ENCODE measurements at regions not wholly inside any gene's neighbourhood (a gene's known extent, or its start where the extent isn't known, plus 50 kb on each side); places are given as distances from the start of the nearest gene placed in this dataset.

DNA sequence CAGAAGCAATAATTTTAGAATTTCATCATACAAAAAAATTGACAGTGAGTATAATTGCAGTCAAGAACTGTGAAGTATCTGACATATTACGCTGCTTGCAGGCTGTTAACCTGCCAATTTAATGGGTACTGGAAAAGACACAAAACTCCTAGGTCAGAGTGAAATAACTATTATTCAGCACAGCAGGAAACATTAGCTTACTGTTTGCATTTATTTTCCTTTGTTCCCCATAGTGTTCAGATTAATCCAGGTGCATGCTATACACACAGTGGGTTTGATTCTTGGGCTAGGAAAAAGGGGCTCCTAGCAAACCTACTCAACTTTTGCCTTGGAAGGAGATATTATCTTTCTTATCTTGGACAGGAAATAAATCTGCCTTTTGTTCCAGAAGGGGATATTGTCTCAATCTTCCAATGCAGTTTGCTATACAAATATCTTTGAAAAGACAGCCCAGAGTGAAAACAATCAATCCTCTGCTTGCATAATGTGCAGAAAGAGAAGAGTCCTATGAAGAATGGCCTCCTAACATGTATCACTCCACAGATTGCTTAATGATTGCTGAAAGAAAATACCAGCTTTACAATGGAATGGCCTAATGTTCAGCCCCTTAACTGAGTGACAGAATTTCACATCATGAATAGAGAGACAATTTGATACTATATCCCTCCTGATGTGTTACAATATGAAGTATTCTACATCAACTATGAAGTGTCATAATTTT is 443.4 kb downstream of the TBC1D4 start:
- DNase-seq, result no peak

DNA sequence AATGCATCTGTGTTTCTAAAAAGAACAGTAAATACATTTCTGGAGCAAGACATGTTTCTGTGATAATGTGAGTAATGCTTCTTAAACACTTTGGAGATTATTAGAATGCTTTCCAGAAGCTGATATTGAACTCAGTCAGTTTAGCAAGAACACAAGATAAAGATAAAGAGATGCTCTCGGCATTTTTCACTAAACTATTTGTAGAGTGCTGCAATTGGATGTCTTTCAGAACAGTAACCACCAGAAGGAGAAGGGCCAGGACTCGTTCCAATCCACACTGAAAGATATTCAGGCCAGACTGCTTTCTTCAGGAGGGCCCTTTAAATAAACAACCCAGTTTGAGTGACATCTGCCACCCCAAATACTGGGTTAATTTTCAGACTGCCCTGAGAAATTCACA is 456.0 kb downstream of the TBC1D4 start:
- peak; percentile 6 for DNase-seq

DNA sequence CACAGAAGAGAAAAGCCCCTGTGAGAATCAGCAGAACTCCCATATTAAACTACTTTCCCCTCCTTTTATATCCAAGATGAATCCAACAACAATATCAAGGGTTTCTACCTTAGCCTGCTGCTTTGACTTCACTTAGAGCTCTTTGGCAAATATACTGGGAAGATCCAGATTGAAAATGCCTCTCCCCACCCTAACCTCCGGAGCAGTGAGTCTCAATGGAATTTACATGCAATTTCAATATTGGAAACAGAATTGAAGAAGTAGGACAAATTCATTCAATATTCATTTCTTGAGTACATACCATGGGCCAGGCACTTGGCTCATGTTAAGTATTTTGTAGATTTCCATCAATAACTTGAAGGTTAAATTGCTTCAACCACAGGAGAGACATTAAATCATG is 457.4 kb downstream of the TBC1D4 start:
- no peak for DNase-seq

DNA sequence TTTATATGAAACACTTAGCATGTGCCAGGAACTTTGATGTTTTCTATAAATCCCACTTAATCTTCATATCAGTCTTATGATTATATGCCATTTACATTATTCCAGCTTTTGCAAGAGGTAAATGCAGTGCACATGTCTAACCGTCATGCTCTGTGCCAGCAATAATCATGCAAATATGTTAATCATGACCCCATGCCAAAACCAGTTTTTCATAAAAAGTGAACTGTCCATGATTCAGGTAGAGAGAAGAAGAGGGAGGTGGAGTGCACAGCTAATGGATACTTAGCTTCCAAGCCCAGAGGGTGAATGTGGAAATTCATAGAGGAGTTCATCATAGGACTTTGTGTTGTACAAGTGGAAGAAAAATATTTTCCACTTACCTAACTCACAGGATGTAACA is 458.4 kb downstream of the TBC1D4 start:
- DNase-seq, result no peak

DNA sequence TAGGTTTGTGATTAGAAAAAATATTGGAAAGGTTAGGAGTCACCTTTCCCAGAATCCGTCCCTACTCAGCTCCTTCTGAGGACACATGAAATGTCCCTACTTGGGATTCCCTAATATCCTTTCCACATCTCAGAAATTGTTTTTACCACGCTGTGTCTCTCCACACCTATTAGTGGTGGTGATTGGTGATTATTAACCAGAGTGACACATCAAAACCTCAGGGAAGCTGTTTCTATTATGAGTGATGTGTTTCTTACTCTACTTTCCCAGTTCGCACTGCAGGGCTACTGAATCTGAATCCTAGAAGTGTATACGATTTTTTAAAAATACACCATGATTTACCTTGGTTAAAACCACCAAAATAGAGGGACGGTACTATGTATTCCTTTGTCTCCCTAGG is 460.8 kb downstream of the TBC1D4 start:
- DNase-seq, result no peak

DNA sequence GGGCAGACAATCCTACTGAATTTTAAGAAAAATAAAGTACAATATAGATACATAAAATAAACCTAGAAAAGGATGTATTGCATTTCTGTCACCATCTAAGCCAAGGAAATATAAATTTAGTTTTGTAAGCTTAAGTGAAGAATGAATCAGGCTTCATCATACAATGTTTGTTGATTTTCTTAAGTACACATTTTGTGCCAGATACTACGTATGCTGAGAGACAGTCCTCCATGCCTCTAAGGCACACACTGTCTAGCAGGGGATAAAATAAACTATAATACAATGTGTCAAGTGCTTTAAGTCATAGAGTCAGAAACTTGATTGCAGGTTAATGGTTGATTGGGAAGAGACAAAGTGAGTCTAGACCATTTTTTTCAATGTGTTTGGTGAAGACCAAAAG is 465.7 kb downstream of the TBC1D4 start:
- DNase-seq, result no peak

DNA sequence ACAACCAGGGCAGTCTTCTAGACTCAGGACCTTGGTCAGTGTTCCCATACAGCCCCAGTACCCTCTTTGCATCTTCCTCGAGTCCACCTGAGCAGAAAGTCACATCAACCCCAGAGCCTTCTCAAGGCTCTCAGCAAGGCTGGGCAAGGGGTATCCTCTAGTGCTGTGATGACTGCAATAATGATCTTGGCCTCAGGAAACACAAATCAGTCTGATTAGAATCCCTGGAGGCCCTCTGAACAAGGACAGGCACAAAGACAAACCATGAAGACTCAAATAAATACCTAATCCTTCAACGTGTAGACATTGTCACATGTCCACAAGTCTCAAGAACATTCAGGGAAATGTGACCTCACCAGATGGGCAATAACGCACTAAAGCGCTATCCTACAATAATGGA is 468.2 kb downstream of the TBC1D4 start:
- DNase-seq, result no peak

DNA sequence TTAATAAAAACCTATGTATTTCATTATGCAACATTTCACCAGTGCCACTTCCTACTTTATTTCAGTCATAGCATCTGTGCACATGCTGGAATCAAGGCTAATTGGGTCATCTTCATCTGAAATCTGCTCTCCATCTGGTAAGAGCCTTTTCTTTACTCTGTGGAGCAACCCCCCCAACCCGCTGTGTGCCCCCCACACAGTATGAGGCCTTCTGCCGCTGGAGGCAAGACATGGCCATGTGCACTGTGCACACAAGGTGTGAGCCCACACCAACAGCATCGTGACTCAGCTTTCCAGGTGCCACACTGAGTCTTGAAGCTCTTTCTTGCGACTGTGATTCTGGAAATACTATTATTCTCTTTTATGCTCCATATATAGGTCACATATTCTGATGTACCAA is 471.0 kb downstream of the TBC1D4 start:
- peak; percentile 74 for DNase-seq

DNA sequence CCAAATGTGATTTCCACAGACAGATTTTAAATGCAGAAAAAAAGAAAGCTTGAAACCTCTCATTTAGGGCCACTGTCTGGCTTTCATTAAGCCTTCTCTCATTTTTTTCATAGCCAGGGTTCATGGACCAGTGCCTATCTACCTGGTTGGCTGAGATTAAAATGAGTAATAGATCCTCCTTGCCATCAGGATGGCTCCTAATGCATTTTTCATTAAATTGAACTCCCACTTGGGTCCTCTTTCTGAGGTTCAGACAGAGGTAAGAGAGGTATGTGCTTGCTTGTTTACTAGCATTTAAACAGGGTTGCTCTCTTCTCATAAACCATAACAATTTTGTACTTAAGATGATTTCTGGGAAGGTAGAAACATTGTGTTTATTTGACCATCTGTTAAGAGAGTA is 473.0 kb downstream of the TBC1D4 start:
- DNase-seq, result peak; percentile 26

DNA sequence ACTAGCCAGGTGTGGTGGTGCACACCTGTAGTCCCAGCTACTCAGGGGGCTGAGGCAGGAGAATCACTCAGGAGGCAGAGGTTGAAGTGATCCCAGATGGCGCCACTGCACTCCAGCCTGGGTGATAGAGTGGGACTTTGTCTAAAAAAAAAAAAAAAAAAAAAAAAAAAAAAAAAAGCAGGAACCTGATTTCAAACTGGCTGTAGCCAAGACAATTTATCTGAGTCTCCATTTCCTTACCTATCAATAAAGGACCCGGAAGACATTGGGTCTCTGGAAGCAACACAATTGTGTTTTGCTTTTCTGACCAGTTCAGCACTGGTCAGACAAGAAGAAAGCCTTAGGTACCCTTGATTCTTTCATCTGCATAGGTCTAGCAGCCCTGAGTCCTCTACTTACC is 491.0 kb downstream of the TBC1D4 start:
- no peak for DNase-seq

DNA sequence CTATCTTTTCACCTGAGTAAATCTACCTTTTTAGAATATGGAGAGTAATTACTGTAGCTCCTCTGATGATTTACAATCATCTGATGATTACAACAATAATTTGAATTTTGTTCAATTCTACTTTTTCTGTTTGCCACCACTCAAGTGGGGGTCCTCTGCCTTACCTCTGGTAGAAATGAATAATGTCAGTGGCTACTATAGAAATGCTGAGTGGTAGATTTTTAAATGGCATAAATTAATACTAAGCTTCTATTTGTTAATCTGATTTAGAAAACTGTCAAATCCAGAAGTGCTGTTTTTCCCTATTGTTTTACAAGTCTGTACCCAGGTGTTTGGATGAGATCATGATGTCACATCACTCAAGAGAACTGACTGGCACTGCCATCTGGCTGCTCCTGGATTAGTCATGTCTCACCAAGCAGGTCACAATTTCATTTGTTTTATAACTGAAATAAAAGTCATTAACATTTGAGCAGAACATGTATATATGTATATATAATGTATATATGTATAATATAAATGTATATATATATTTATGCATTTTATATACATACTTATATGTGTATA is 494.8 kb downstream of the TBC1D4 start:
- peak; percentile 89 for DNase-seq

DNA sequence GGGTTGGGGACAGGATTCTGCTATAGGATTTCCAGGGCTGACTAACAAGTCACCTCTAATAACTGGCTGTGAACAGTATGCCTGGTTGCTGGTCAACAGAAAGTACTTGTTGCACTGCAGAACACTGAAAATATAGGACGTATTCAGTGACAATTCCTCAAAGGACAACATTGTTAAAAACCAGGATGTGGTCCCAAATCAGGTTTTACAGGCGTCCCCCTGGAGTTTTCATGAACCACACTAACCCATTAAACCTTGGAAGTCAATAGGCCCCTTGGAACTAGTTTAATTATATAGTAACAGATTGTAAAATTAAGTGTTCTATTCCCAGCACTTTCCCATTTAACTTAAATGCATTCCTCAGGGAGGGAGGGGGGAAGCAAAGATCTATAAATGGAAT is 495.4 kb downstream of the TBC1D4 start:
- DNase-seq, result no peak

DNA sequence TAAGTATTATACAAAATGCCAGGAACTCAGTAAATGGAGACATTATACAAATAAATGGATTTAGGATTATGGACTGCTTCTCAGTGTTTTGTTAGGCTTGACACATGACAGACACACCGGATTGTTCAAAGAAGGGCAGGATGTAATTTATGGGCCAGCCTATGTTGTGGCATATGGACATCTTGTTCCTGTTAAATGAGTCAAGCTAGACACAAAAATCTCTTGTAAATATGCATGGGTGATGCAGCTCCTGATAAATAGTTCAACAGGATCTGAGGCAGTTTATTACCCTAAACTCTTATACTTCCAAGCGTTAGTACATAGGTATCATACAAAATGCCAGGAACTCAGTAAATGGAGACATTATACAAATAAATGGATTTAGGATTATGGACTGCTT is 502.3 kb downstream of the TBC1D4 start:
- DNase-seq, result peak; percentile 24

DNA sequence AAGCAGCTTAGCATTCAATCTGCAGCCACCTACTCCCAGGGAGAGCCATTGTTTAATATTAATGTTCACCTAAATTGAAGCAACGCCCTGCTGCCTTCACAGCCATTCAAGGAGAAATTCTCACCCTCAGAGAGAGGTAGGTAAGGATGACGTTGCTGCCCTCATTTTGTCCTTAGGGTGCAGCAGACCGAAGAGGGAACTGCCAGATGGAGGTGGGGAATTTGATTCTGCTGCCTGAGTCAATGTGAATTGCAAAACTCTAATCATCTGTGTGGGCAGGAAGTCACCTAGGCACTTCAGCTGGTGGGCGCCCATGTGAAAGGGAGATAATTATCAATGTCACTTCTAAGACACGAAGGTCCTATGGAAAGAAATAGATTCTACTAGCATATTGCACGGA is 503.4 kb downstream of the TBC1D4 start:
- peak; percentile 94 for DNase-seq

DNA sequence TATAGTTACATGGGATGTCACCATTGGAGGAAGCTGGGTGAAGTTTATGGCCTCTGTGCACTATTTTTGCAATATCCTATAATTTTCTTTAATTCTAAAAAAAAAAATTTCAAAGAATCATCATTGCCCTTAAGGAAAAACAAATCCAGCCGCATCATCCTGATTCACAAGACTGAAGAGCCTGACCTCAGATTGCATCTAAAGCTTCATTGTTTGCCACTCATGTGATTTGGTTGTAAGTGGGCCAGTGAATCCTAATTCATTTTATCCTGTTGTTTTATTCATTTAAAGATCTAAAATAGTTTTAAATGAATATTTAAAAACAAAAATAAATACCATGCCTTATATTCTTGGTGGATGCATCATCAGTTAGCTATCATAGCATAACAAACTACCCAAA is 504.5 kb downstream of the TBC1D4 start:
- no peak for DNase-seq

DNA sequence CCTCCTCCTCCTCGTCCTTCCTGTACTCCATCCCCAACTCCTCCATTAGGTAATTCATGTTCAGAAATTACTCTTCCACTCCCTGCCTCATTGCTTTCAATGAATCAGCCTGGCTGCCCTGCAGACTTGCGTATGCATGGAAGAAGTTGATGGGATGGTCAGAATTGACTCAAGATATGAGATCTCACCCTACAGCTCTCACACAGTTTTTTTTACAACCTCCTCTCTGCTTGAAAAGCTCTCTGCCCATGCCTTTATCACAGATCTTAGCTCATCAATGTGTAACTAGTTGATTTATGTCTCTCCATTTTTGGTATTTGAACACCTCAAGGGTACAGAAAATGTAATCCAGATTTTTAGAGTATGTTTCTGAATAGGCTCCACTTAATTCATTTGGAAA is 506.9 kb downstream of the TBC1D4 start:
- DNase-seq, result no peak

DNA sequence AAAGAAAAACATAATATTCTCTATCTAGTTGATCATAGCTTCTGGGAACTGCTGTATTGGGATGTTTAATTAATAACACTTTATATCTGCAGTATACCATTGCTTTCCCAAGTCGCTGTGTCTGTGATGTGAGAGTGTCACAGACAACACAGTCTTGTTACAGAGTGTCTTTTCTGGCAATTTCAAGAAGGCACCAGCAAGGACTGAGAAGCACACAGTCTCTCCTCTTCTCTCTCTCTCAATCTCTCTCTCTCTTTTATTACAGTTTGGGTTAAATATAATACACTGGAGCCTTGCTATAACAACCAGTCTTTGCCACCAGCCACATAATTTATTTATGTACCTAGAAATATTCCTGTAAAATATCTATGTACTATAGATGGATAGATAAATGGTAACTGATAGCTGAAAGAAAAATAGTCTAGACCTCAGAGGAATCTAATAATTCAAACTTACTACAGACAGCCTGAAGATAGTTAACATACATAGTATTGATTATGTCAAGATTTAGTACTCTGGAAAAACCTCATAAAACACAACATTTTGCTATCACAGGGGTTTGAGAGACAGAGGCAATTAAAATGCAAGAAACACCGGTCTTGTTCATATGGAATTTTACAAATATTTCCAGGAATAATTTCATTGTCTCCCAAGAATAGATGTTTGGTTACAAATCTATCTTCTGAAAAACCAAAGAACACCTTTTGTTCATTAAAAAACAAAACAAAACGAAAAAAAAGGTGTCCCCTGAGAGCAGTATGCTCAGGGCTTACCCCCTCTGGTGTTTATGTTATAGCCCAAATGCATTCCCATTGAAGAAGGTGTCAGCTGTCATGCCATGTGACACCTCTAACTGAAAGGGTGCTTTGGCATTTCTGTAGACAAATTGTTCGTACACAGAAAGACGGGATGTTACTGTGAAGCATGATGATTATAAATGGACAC is 507.8 kb downstream of the TBC1D4 start:
- peak; percentile 75 for DNase-seq

DNA sequence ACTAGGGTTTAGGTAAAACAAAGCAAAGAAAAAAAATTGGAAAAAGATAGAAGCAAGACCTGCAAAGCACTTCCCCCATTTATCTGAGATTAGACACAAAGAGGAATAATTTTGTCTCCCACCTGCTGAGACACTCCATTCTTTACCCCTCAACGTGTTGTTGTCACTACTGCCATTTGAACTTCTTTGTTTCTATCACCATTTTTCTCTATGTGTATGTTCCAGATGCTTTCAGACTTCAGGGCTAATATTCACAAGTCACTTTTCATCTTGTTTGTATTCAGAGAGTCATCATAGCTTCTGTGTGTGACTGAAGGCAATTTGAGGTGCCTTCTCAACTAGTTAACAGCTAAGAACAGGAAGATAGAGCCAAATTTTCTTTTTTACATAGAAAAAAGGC is 512.5 kb downstream of the TBC1D4 start:
- no peak for DNase-seq

DNA sequence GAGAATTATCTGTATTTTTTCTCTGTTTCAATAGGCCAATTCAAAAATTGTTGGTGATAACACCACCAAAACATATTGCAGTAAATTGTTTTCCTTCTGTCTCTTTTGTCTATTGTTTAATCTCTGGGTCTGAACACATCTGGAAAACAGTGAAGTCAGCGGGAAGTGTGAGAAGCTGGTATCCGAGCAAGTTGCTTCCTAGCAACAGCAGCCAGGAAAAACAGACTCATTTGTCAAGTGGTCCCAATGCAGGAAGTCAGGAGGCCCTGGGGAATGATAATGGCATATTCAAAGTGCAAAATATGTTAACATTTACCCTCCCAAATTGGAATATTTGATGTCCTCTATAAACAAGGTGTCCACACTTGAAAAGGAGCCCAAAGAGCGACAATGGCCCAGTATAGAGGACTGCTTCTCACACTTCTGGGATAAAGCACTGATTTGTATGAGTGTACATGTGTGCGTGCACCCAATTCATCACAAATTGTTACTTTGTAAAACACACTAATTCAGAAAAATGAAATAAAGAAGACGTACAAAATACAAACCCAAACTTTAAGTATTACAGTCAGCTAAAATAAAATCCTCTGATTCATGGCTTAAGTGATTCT is 515.0 kb downstream of the TBC1D4 start:
- peak; percentile 72 for DNase-seq

DNA sequence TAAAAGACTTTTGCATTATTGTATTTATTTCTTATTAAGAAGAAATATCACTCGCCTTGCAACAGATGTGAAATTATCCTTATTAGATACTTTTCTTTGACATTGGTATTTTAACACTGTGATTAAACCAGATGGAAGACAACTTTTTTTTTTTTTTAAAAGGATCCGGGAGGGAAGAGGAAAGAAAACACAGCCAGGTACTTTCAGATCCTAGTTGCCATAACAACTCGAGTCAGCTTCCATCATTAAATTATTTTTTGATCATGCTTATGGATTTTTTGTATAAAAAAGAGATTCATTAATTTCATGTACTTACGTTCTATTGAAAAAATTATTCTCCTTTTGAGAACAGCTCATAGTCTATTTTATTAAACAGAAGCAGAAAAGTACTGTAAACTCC is 515.7 kb downstream of the TBC1D4 start:
- peak; percentile 81 for DNase-seq

DNA sequence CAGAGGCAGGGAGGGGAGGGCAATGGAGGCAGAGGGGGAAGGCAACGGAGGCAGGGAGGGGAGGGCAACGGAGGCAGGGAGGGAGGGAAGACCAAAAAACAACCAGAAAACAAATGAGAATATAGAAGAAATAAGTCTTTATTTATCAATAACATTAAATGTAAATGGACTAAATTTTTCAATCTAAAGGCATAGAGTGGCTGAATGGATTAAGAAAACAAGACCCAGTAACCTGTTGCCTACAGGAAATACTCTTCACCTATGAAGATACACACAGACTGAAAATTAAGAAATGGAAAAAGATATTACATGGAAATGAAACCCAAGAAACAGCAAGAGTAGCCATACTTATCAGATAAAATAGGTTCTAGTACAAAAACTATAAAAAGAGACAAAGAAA is 536.3 kb downstream of the TBC1D4 start:
- no peak for DNase-seq

DNA sequence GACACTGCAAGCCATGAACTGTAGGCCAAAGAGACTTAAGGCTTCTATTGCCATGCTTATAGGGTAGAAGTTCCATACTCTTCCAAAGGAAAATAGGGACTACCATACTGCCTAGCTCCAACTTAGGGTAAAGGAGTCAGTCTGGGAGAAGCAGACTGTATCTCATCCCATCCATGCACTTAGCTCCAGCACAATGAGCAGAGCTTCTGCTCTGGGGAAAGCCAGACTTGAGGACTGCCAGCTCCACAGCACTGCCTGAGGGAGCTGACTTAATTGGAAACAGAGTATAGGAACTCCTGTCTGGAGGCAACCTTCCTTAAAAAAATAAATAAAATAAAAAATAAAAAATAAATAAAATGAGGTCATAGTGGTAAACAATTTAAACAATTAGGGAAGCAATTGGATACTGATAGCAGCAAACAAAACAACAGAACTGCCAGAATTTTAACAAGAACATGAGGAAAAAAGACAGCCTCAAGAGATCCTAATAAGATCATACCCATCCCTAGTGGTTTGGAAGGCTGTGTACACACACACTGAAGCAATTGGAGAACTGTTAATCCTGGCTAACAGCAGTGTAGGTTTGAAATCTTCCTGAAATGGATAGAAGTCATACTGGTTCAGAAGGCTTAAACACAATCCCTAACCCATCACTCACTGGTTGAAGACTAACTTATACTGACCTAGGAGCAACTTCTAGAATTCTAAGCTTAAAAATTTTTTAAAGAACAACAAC is 550.1 kb downstream of the TBC1D4 start:
- no peak for DNase-seq

All from NCI-H2171 treated with DMSO at 0.1 percent for 48 hours (cell line).